B cell (primary cell): ENCODE measurements at regions not wholly inside any gene's neighbourhood (a gene's known extent, or its start where the extent isn't known, plus 50 kb on each side); places are given as distances from the start of the nearest gene placed in this dataset.

ENCODE experiments used
- CTCF ChIP-seq: fragments of 200-600 bp; IDR thresholded peaks from one replicate; pipeline ENCODE4 v1.8.0; 2022; ENCODE audit warnings: antibody characterized with exemption, mild to moderate bottlenecking
- EZH2 ChIP-seq: IDR thresholded peaks from 2 replicates; pipeline ENCODE4 v1.6.1; 2012; ENCODE audit warnings: borderline replicate concordance, low read depth, mild to moderate bottlenecking, moderate library complexity, low read length; ENCODE audit not compliant: insufficient read depth, poor library complexity, severe bottlenecking

GRCh38 chr13:105340061-105340606, 1195.3 kb downstream of the EFNB2 start:
- TF ChIP-seq CTCF: no peak
- TF ChIP-seq EZH2: no peak
